ENCODE measurements at regions not wholly inside any gene's neighbourhood (a gene's known extent, or its start where the extent isn't known, plus 50 kb on each side); places are given as distances from the start of the nearest gene placed in this dataset.

GRCh38 chr11:127080735-127081134, 80.2 kb upstream of the KIRREL3 start:
- DNase-seq (ENCODE audit: low read depth in 2 of 2), result no peak

- no peak for DNase-seq (ENCODE audit: low read depth in 2 of 2)
Measured at GRCh38 chr11:127075758-127076157, 75.2 kb upstream of the KIRREL3 start.

GRCh38 chr11:127074151-127074761, 73.7 kb upstream of the KIRREL3 start:
- no peak for DNase-seq (ENCODE audit: low read depth in 2 of 2)

GRCh38 chr11:127073621-127074020, 73.1 kb upstream of the KIRREL3 start:
- no peak for DNase-seq (ENCODE audit: low read depth in 2 of 2)

- DNase-seq (ENCODE audit: low read depth in 2 of 2), result no peak
Measured at GRCh38 chr11:127071606-127072005, 71.0 kb upstream of the KIRREL3 start.

GRCh38 chr11:127070808-127071207, 70.2 kb upstream of the KIRREL3 start:
- no peak for DNase-seq (ENCODE audit: low read depth in 2 of 2)

GRCh38 chr11:127066401-127067090, 66.0 kb upstream of the KIRREL3 start:
- DNase-seq (ENCODE audit: low read depth in 2 of 2), result no peak

GRCh38 chr11:127063241-127063640, 62.7 kb upstream of the KIRREL3 start:
- DNase-seq (ENCODE audit: low read depth in 2 of 2), result no peak

GRCh38 chr11:127061947-127062346, 61.4 kb upstream of the KIRREL3 start:
- DNase-seq (ENCODE audit: low read depth in 2 of 2), result no peak

GRCh38 chr11:127059750-127060149, 59.2 kb upstream of the KIRREL3 start:
- DNase-seq (ENCODE audit: low read depth in 2 of 2), result no peak

- no peak for DNase-seq (ENCODE audit: low read depth in 2 of 2)
Measured at GRCh38 chr11:127059286-127059685, 58.7 kb upstream of the KIRREL3 start.

- DNase-seq (ENCODE audit: low read depth in 2 of 2), result no peak
Measured at GRCh38 chr11:127058524-127058923, 58.0 kb upstream of the KIRREL3 start.

GRCh38 chr11:127057126-127057525, 56.6 kb upstream of the KIRREL3 start:
- no peak for DNase-seq (ENCODE audit: low read depth in 2 of 2)

GRCh38 chr11:127056338-127056971, 55.9 kb upstream of the KIRREL3 start:
- no peak for DNase-seq (ENCODE audit: low read depth in 2 of 2)

- no peak for DNase-seq (ENCODE audit: low read depth in 2 of 2)
Measured at GRCh38 chr11:127055236-127055635, 54.7 kb upstream of the KIRREL3 start.

GRCh38 chr11:127054153-127054552, 53.6 kb upstream of the KIRREL3 start:
- no peak for DNase-seq (ENCODE audit: low read depth in 2 of 2)

GRCh38 chr11:127052404-127052803, 51.8 kb upstream of the KIRREL3 start:
- no peak for DNase-seq (ENCODE audit: low read depth in 2 of 2)

Data from stimulated activated CD4-positive, alpha-beta T cell treated with anti-CD3 and anti-CD28 coated beads, Interleukin-1b, Interleukin-23, amount 100 ng/mL, for 4 hours (primary cell).